ENCODE measurements at regions not wholly inside any gene's neighbourhood (a gene's known extent, or its start where the extent isn't known, plus 50 kb on each side); places are given as distances from the start of the nearest gene placed in this dataset.

DNA sequence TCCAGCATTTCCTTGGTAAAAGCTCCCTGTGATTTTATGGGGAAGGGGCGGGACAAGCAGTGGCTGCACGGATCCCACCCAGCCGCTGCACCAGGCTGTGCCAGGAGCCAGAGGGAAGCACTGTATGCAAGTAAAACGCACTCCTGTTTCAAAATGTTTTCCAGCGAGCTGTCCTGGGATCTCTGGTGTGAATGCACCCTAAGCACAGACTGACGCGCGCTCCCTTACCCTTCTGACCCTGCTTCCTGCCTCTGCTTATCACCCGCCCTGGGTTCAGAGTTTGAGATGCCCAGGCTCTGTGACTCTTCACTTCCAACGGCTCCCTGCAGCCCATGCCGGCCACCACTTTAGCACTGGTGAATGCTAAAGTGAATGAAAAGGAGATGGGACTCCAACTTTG is 131.2 kb downstream of the RHOU start (continued):
- TF ChIP-seq ZNF138 (CRISPR knock-in tag; IDR thresholded peaks at IDR 0.05; ENCODE audit: low read depth) (no peak), ZNF337 (CRISPR knock-in tag; IDR thresholded peaks at IDR 0.05; ENCODE audit: borderline replicate concordance, low read depth) (no peak), YEATS2 (CRISPR knock-in tag; IDR thresholded peaks at IDR 0.05; ENCODE audit: borderline replicate concordance) (peak; percentile 30; the same call in 1 of the 2 replicates), HDAC6 (IDR thresholded peaks at IDR 0.05; ENCODE audit: low read depth, low read length) (no peak), FOSL1 (CRISPR knock-in tag; IDR thresholded peaks at IDR 0.05; ENCODE audit: borderline replicate concordance) (no peak), MNT (IDR thresholded peaks at IDR 0.05) (no peak), KAT7 (CRISPR knock-in tag; IDR thresholded peaks at IDR 0.05; ENCODE audit: borderline replicate concordance) (no peak; the same call in 1 of the 2 replicates), ZNF143 (CRISPR knock-in tag; IDR thresholded peaks at IDR 0.05) (no peak), BRCA1 (CRISPR knock-in tag; IDR thresholded peaks at IDR 0.05) (0 out of 2 replicates have a peak, but pooled peaks have one; percentile 17), HNRNPL (IDR thresholded peaks at IDR 0.05; ENCODE audit: low read depth, low read length) (peak; percentile 73), UBTF (CRISPR knock-in tag; IDR thresholded peaks at IDR 0.05) (peak; percentile 53), GATAD2A (CRISPR knock-in tag; IDR thresholded peaks at IDR 0.05) (peak; percentile 32; the same call in 1 of the 2 replicates), ZNF556 (CRISPR knock-in tag; IDR thresholded peaks at IDR 0.05; ENCODE audit: borderline replicate concordance) (no peak), ZNF234 (CRISPR knock-in tag; conservative IDR thresholded peaks at IDR 0.05) (no peak), MED1 (CRISPR knock-in tag; IDR thresholded peaks at IDR 0.05) (peak; percentile 70), ZNF772 (CRISPR knock-in tag; IDR thresholded peaks at IDR 0.05) (no peak), SCMH1 (CRISPR knock-in tag; IDR thresholded peaks at IDR 0.05; ENCODE audit: borderline replicate concordance) (no peak), DBP (CRISPR knock-in tag; IDR thresholded peaks at IDR 0.05; ENCODE audit: not compliant biosample characterization) (no peak)
- TF ChIP-seq, protein P1, sequence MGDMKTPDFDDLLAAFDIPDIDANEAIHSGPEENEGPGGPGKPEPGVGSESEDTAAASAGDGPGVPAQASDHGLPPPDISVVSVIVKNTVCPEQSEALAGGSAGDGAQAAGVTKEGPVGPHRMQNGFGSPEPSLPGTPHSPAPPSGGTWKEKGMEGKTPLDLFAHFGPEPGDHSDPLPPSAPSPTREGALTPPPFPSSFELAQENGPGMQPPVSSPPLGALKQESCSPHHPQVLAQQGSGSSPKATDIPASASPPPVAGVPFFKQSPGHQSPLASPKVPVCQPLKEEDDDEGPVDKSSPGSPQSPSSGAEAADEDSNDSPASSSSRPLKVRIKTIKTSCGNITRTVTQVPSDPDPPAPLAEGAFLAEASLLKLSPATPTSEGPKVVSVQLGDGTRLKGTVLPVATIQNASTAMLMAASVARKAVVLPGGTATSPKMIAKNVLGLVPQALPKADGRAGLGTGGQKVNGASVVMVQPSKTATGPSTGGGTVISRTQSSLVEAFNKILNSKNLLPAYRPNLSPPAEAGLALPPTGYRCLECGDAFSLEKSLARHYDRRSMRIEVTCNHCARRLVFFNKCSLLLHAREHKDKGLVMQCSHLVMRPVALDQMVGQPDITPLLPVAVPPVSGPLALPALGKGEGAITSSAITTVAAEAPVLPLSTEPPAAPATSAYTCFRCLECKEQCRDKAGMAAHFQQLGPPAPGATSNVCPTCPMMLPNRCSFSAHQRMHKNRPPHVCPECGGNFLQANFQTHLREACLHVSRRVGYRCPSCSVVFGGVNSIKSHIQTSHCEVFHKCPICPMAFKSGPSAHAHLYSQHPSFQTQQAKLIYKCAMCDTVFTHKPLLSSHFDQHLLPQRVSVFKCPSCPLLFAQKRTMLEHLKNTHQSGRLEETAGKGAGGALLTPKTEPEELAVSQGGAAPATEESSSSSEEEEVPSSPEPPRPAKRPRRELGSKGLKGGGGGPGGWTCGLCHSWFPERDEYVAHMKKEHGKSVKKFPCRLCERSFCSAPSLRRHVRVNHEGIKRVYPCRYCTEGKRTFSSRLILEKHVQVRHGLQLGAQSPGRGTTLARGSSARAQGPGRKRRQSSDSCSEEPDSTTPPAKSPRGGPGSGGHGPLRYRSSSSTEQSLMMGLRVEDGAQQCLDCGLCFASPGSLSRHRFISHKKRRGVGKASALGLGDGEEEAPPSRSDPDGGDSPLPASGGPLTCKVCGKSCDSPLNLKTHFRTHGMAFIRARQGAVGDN (CRISPR knock-in tag; IDR thresholded peaks at IDR 0.05): peak; percentile 82
- TF ChIP-seq, protein P2, sequence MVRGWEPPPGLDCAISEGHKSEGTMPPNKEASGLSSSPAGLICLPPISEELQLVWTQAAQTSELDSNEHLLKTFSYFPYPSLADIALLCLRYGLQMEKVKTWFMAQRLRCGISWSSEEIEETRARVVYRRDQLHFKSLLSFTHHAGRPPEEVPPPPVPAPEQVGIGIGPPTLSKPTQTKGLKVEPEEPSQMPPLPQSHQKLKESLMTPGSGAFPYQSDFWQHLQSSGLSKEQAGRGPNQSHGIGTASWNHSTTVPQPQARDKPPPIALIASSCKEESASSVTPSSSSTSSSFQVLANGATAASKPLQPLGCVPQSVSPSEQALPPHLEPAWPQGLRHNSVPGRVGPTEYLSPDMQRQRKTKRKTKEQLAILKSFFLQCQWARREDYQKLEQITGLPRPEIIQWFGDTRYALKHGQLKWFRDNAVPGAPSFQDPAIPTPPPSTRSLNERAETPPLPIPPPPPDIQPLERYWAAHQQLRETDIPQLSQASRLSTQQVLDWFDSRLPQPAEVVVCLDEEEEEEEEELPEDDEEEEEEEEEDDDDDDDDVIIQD (CRISPR knock-in tag; IDR thresholded peaks at IDR 0.05; ENCODE audit: low read depth): peak; percentile 52; the same call in 1 of the 2 replicates
- TF ChIP-seq, protein P3, sequence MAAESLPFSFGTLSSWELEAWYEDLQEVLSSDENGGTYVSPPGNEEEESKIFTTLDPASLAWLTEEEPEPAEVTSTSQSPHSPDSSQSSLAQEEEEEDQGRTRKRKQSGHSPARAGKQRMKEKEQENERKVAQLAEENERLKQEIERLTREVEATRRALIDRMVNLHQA (CRISPR knock-in tag; IDR thresholded peaks at IDR 0.05): no peak

Measured in HepG2 (cell line).